Lung (tissue), 11 donors: ENCODE measurements at regions not wholly inside any gene's neighbourhood (a gene's known extent, or its start where the extent isn't known, plus 50 kb on each side); places are given as distances from the start of the nearest gene placed in this dataset.
"Not testable (repeated sequence)": the region's sequence is repeated elsewhere in the genome, so short reads cannot be mapped to it uniquely, and the experiment has no call there.

Experiments
- ATAC-seq: fragments of 200-7000 bp; cut with Tn5 transposase; one replicate; pipeline ENCODE4 v1.9.1; 2020; ENCODE audit warnings: moderate number of reproducible peaks; ENCODE audit not compliant: insufficient read depth, low FRiP score
- DNase-seq, 3 donors: peaks; one replicate each; pipeline ENCODE4 v3.0.0-alpha.2; 2013 to 2017
- H3K27ac ChIP-seq, 2 donors: one replicate each; pipeline ENCODE4 v1.5.1; 2013; ENCODE audit warnings: mild to moderate bottlenecking in 2 of 2, moderate library complexity in 2 of 2, control low read depth in 1 of 2, inconsistent platforms in 1 of 2, low read depth in 1 of 2, low read length in 1 of 2
- H3K27me3 ChIP-seq, 3 donors: one replicate each; pipeline ENCODE4 v1.5.1; 2013; ENCODE audit warnings: low read length in 2 of 3; ENCODE audit not compliant: control insufficient read depth in 3 of 3, insufficient read depth in 3 of 3
- H3K36me3 ChIP-seq, 4 donors: one replicate each; pipeline ENCODE4 v1.5.1; 2013; ENCODE audit warnings: low read length in 4 of 4, mild to moderate bottlenecking in 1 of 4, moderate library complexity in 1 of 4; ENCODE audit not compliant: control insufficient read depth in 4 of 4, insufficient read depth in 4 of 4
- H3K4me1 ChIP-seq, 5 donors: one replicate each; pipeline ENCODE4 v1.5.1; 2013; ENCODE audit warnings: low read length in 5 of 5, mild to moderate bottlenecking in 2 of 5, moderate library complexity in 1 of 5; ENCODE audit not compliant: control insufficient read depth in 5 of 5, insufficient read depth in 5 of 5
- H3K4me3 ChIP-seq: one replicate; pipeline ENCODE4 v1.5.1; 2013; ENCODE audit warnings: mild to moderate bottlenecking, control low read depth, moderate library complexity
- H3K9ac ChIP-seq, 2 donors: one replicate each; pipeline ENCODE4 v1.5.1; 2013; ENCODE audit warnings: low read length in 2 of 2, control low read depth in 1 of 2; ENCODE audit not compliant: insufficient read depth in 1 of 2
- H3K9me3 ChIP-seq, 4 donors: one replicate each; pipeline ENCODE4 v1.5.1; 2013; ENCODE audit warnings: low read length in 3 of 4, mild to moderate bottlenecking in 1 of 4, moderate library complexity in 1 of 4; ENCODE audit not compliant: control insufficient read depth in 4 of 4, insufficient read depth in 3 of 4
- WGBS, 2 donors: extraction: QIAGEN DNeasy Blood & Tissue Kit; methylation state at CpG; one replicate each; pipeline ENCODE4 v1.1.7; 2013; 5-methylcytosine and 5-hydroxymethylcytosine counted together
- TF ChIP-seq, protein P1 (sequence below): IDR thresholded peaks from 2 replicates; pipeline ENCODE4 v1.5.1; 2012; ENCODE audit warnings: mild to moderate bottlenecking; ENCODE audit errors: control extremely low read depth, extremely low read depth
- donor health status: control.
- donor health status: control.
- donor health status: Bipolar disorder and iron deficiency.
- donor health status: healthy.
- donor health status: DM: yes; HTN: yes; CAD: no.

GRCh38 chr12:47340411-47341015 is 260.8 kb upstream of the AMIGO2 start:
- TF ChIP-seq, protein P1, sequence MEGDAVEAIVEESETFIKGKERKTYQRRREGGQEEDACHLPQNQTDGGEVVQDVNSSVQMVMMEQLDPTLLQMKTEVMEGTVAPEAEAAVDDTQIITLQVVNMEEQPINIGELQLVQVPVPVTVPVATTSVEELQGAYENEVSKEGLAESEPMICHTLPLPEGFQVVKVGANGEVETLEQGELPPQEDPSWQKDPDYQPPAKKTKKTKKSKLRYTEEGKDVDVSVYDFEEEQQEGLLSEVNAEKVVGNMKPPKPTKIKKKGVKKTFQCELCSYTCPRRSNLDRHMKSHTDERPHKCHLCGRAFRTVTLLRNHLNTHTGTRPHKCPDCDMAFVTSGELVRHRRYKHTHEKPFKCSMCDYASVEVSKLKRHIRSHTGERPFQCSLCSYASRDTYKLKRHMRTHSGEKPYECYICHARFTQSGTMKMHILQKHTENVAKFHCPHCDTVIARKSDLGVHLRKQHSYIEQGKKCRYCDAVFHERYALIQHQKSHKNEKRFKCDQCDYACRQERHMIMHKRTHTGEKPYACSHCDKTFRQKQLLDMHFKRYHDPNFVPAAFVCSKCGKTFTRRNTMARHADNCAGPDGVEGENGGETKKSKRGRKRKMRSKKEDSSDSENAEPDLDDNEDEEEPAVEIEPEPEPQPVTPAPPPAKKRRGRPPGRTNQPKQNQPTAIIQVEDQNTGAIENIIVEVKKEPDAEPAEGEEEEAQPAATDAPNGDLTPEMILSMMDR = no peak
- H3K4me3 ChIP-seq = no peak overlapping the region
- no peak overlapping the region for H3K9ac ChIP-seq
- 75 to 83% methylated on average over 7 of the region's 7 CpGs for WGBS, 2 donors
- H3K36me3 ChIP-seq = no peaks in the 10 kb centered on the region
- peaks cover 0 to 10% (median 0%) of the 10 kb centered on the region in 5 donors for H3K4me1 ChIP-seq
- H3K9me3 ChIP-seq = peaks cover 0 to 2% (median 0%) of the 10 kb centered on the region in 4 donors
- H3K27me3 ChIP-seq = no peaks in the 10 kb centered on the region
- DNase-seq = peak; percentile 19 to 75 (median 55)
- ATAC-seq = no peak
- no peak overlapping the region for H3K27ac ChIP-seq

GRCh38 chr12:47337581-47337980 is 257.8 kb upstream of the AMIGO2 start:
- no peak overlapping the region for H3K27ac ChIP-seq
- peaks cover 0 to 3% (median 0%) of the 10 kb centered on the region in 4 donors for H3K9me3 ChIP-seq
- H3K4me3 ChIP-seq = no peak overlapping the region
- no peak overlapping the region for H3K9ac ChIP-seq
- no peaks in the 10 kb centered on the region for H3K27me3 ChIP-seq
- ATAC-seq = no peak
- TF ChIP-seq, protein P1 = no peak
- H3K4me1 ChIP-seq = peaks cover 0 to 10% (median 0%) of the 10 kb centered on the region in 5 donors
- no peaks in the 10 kb centered on the region for H3K36me3 ChIP-seq
- DNase-seq = no peak

DNA sequence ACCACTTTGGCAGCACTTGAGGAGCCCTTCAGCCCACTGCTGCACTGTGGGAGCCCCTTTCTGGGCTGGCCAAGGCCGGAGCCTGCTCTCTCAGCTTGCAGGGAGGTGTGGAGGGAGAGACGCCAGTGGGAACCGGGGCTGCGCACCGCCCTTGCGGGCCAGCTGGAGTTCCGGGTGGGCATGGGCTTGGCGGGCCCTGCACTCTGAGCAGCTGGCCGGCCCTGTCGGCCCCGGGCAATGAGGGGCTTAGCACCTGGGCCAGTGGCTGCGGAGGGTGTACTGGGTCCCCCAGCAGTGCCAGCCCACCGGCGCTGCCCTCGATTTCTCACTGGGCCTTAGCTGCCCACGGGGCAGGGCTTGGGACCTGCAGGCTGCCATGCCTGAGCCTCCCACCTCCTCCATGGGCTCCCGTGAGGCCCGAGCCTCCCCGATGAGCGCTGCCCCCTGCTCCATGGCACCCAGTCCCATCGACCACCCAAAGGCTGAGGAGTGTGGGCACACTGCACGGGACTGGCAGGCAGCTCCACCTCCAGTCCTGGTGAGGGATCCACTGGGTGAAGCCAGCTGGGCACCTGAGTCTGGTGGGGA is 253.6 kb upstream of the AMIGO2 start:
- DNase-seq, ATAC-seq, H3K27ac ChIP-seq, H3K4me3 ChIP-seq, H3K9me3 ChIP-seq, H3K36me3 ChIP-seq, H3K4me1 ChIP-seq, H3K27me3 ChIP-seq, H3K9ac ChIP-seq: not testable (repeated sequence)
- WGBS, 2 donors = 94 to 96% methylated on average over 16 to 22 of the region's 22 CpGs

DNA sequence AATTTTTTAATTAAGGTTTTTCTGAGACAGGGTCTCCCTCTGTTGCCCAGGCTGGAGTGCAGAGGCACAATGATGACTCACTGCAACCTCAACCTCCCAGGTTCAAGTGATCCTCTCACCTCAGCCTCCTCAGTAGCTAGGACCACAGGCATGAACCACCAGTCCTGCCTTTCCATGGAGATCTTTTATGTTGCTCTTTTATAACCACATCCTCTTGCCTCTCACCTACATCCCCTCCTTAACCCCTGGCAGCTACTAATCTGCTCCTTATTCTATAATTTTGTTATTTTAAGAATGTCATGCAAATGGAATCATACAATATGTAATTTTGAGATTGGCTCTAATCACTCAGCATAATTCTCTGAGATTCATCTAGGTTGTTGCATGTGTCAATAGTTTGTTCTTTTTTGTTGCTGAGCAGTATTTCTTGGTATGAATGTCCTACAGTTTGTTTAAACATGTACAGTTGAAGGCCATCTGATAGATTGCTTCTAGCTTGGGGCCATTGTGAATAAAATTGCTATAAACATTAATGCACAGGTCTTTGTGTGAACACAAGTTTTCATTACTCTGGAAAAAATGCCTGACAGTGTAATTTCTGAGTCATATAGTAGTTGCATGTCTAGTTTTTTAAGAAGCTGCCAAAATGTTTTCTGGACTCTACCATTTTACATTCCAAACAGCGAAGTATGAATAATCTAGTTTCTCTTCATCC is 249.2 kb upstream of the AMIGO2 start:
- 93 to 100% methylated on average over 1 of the region's 1 CpG for WGBS, 2 donors
- no peak overlapping the region for H3K4me3 ChIP-seq
- H3K9ac ChIP-seq = no peak overlapping the region
- no peaks in the 10 kb centered on the region for H3K36me3 ChIP-seq
- TF ChIP-seq, protein P1 = no peak
- no peaks in the 10 kb centered on the region for H3K27me3 ChIP-seq
- DNase-seq = no peak
- ATAC-seq = no peak
- no peak overlapping the region for H3K27ac ChIP-seq
- H3K4me1 ChIP-seq = no peaks in the 10 kb centered on the region
- no peaks in the 10 kb centered on the region for H3K9me3 ChIP-seq
